Peyer's patch (tissue), 4 donors: ENCODE measurements at regions not wholly inside any gene's neighbourhood (a gene's known extent, or its start where the extent isn't known, plus 50 kb on each side); places are given as distances from the start of the nearest gene placed in this dataset.

Source experiments
- POLR2A ChIP-seq, 2 donors: fragments of 450-650 bp; IDR thresholded peaks; one replicate each; pipeline ENCODE4 v1.5.1; 2017; ENCODE audit warnings: antibody characterized with exemption in 2 of 2, mild to moderate bottlenecking in 2 of 2, moderate library complexity in 2 of 2
- TF ChIP-seq, protein P1 (sequence below), 6 experiments: fragments of 450-650 bp in 4 of 6; fragments of 200-600 bp in 2 of 6; sonication (generic) in 1 of 6; IDR thresholded peaks; one replicate each; pipeline ENCODE4 v1.5.1; 2017 to 2019; ENCODE audit warnings: antibody characterized with exemption in 6 of 6, mild to moderate bottlenecking in 3 of 6, moderate library complexity in 1 of 6

DNA sequence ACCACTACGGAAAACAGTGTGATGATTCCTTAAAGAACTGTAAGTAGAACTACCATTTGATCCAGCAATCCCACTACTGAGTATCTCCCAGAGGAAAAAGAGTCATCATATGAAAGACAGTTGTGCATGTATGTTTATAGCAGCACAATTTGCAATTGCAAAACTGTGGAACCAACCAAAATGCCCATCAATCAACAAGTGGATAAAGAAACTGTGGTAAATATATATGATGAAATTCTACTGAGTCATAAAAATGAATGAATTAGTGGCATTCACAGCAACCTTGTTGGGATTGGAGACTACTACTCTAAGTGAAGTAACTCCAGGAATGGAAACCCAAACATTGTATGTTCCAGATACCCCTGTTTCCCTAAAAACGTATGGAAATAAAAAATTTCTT lies 337.0 kb upstream of the PTBP2 start:
- TF ChIP-seq, protein P1, sequence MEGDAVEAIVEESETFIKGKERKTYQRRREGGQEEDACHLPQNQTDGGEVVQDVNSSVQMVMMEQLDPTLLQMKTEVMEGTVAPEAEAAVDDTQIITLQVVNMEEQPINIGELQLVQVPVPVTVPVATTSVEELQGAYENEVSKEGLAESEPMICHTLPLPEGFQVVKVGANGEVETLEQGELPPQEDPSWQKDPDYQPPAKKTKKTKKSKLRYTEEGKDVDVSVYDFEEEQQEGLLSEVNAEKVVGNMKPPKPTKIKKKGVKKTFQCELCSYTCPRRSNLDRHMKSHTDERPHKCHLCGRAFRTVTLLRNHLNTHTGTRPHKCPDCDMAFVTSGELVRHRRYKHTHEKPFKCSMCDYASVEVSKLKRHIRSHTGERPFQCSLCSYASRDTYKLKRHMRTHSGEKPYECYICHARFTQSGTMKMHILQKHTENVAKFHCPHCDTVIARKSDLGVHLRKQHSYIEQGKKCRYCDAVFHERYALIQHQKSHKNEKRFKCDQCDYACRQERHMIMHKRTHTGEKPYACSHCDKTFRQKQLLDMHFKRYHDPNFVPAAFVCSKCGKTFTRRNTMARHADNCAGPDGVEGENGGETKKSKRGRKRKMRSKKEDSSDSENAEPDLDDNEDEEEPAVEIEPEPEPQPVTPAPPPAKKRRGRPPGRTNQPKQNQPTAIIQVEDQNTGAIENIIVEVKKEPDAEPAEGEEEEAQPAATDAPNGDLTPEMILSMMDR (IDR thresholded peaks at IDR 0.05) = no peak
- no peak for TF ChIP-seq POLR2A (IDR thresholded peaks at IDR 0.05)
